ENCODE measurements at regions not wholly inside any gene's neighbourhood (a gene's known extent, or its start where the extent isn't known, plus 50 kb on each side); places are given as distances from the start of the nearest gene placed in this dataset.

- TF ChIP-seq CTCF (IDR thresholded peaks at IDR 0.05; ENCODE audit: low read depth, low read length, missing control alignments), result no peak
- no peak for DNase-seq (ENCODE audit: low read depth)
- no peak overlapping the region for H3K4me3 ChIP-seq (ENCODE audit: low read depth, low read length)
Observed at GRCh38 chr2:145085612-145086011, 565.7 kb upstream of the ZEB2 start.

GRCh38 chr2:145080426-145080825 is 560.5 kb upstream of the ZEB2 start:
- no peak for DNase-seq (ENCODE audit: low read depth)
- H3K4me3 ChIP-seq (ENCODE audit: low read depth, low read length), result no peak overlapping the region
- no peak for TF ChIP-seq CTCF (IDR thresholded peaks at IDR 0.05; ENCODE audit: low read depth, low read length, missing control alignments)

DNA sequence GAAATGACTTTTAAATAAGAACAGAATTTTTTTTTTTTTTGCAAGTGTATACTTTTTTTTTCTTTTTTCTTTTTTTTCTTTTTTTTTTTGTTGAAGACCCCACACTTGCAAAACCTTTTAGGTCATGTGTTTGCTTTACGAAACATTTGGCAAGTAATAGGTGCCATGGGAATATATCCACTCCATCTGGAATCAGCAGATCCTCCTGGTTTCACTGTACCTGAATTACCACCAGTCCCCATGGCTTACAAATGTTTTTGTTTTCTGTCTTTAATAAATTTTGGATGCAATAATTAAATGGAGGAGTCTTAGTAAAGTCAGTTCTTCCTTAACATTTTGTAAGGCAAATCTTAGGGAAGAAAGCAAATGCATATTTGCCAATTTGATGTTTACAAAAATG is 559.7 kb upstream of the ZEB2 start:
- TF ChIP-seq CTCF (IDR thresholded peaks at IDR 0.05; ENCODE audit: low read depth, low read length, missing control alignments), result no peak
- H3K4me3 ChIP-seq (ENCODE audit: low read depth, low read length), result no peak overlapping the region
- DNase-seq (ENCODE audit: low read depth), result no peak

DNA sequence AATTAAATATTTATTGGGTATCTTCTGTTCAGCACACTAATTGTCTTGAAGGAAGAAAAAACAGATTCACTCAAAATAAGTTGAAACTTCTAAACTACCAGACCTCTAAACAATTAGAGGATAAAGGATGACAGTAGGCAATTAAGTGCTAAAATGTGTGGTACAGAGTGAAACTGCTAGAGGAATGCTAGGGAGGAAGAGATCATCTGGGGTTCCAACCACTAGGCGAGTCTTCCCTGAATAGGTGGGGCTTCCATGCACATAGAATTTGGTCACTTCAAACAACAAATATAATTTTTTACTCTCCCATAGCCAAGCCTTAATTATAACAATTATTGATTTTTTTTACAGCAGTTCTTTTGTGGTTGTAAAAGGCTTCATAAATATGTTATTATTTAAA is 559.0 kb upstream of the ZEB2 start:
- no peak overlapping the region for H3K4me3 ChIP-seq (ENCODE audit: low read depth, low read length)
- TF ChIP-seq CTCF (IDR thresholded peaks at IDR 0.05; ENCODE audit: low read depth, low read length, missing control alignments), result no peak
- no peak for DNase-seq (ENCODE audit: low read depth)

GRCh38 chr2:145076085-145076484 is 556.2 kb upstream of the ZEB2 start:
- no peak for TF ChIP-seq CTCF (IDR thresholded peaks at IDR 0.05; ENCODE audit: low read depth, low read length, missing control alignments)
- no peak overlapping the region for H3K4me3 ChIP-seq (ENCODE audit: low read depth, low read length)
- DNase-seq (ENCODE audit: low read depth), result no peak

DNA sequence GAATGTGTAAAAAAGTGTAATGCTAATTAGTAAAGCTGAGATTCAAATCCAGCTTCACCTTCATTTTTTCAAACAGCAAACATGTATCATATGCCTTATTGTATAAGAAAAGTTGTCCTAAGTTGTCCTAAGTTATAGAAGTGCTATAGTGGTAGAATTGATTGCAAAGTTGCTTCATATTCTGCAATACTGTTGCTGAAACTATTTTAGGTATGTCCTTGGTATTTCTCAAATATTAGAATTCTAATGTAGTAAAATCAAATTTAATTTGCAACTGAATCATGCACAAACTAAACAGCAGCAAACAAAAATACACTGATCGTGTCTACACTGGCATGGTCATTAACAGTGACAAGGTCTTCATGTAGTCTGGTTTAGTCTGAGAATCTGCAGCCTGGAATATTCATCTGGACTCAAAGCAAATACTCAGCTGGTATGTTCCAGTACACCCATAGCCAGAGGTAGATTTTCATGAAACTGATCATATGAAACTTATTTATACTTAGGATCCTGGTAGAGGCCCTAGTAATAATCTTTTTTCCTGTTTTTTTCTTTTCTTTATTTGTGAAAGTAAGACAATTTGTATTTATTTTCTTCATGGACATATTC is 555.6 kb upstream of the ZEB2 start:
- TF ChIP-seq CTCF (IDR thresholded peaks at IDR 0.05; ENCODE audit: low read depth, low read length, missing control alignments), result no peak
- no peak overlapping the region for H3K4me3 ChIP-seq (ENCODE audit: low read depth, low read length)
- DNase-seq (ENCODE audit: low read depth), result no peak

DNA sequence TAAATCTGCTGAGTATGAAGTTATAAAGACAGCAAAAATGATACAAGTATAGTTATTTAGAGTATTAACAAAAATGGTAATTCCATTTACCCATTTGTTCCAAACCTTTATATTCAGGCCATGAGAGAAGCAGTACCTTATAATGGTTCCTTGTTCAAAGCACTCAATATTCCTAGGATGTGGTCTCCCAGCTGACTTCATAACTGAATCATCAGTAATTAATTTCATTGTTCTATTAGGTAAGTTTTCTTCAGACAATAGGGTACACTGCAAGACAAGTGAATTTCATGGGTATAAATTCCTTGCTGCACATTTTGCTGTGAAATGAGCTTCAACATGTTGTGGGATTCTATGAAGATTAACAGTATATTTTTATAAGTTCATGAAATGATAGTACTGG is 550.8 kb upstream of the ZEB2 start:
- no peak for TF ChIP-seq CTCF (IDR thresholded peaks at IDR 0.05; ENCODE audit: low read depth, low read length, missing control alignments)
- DNase-seq (ENCODE audit: low read depth), result no peak

More for the DNA sequence above, 550.8 kb upstream of the ZEB2 start:
- no peak overlapping the region for H3K4me3 ChIP-seq (ENCODE audit: low read depth, low read length)

Data from GM12864 (cell line).